Epithelial cell of proximal tubule (primary cell): ENCODE measurements at regions not wholly inside any gene's neighbourhood (a gene's known extent, or its start where the extent isn't known, plus 50 kb on each side); places are given as distances from the start of the nearest gene placed in this dataset.
"Not testable (repeated sequence)": the region's sequence is repeated elsewhere in the genome, so short reads cannot be mapped to it uniquely, and the experiment has no call there.

Experiments
- DNase-seq: peaks from one replicate; pipeline ENCODE4 v3.0.0-alpha.2; 2011; ENCODE audit warnings: low read depth
- H3K4me3 ChIP-seq: 2 replicates; pipeline ENCODE4 v1.5.1; 2011; ENCODE audit warnings: low read depth, mild to moderate bottlenecking, low read length
- TF ChIP-seq, protein P1 (sequence below): conservative IDR thresholded peaks from 2 replicates; pipeline ENCODE4 v1.5.1; 2012; ENCODE audit warnings: low read depth, mild to moderate bottlenecking, low read length

DNA sequence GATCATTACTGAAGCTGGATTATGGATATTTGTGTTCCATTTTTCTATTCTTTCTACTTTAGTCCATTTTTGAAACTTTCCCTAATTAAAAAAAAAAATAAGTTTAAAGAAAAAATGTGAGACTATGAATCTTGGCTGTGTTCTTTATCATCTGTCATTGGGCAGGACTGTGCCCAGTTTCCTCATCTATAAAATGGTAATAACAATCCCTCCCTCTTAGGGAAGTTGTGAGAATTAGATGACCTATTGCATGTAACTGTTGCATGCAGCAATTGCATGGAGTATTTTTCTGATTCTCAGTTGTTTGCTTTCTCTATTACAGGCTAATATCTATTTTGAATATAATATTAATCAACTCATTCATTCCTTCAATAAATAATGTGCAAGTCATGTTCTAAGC is 108.2 kb upstream of the LOC128125822 start:
- H3K4me3 ChIP-seq = no peak overlapping the region
- DNase-seq = no peak
- TF ChIP-seq, protein P1, sequence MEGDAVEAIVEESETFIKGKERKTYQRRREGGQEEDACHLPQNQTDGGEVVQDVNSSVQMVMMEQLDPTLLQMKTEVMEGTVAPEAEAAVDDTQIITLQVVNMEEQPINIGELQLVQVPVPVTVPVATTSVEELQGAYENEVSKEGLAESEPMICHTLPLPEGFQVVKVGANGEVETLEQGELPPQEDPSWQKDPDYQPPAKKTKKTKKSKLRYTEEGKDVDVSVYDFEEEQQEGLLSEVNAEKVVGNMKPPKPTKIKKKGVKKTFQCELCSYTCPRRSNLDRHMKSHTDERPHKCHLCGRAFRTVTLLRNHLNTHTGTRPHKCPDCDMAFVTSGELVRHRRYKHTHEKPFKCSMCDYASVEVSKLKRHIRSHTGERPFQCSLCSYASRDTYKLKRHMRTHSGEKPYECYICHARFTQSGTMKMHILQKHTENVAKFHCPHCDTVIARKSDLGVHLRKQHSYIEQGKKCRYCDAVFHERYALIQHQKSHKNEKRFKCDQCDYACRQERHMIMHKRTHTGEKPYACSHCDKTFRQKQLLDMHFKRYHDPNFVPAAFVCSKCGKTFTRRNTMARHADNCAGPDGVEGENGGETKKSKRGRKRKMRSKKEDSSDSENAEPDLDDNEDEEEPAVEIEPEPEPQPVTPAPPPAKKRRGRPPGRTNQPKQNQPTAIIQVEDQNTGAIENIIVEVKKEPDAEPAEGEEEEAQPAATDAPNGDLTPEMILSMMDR = no peak

DNA sequence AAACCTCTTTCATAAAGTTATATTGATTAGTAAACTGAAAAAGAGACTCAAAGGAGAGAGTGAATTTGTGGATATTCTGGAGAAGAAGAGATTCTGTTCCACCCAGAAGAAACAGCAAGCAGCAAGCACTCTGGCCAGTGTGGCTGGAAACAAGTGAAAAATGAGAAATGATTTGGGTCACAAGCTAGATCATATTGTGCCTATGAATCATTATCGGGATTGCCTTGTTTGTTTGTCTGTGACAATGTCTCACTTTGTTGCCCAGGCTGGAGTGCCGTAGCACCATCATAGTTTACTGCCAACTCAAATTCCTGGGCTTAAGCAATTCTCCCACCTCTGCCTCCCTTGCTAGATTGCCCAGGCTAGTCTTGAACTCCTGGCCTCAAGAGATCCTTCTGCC is 106.5 kb upstream of the LOC128125822 start:
- no peak overlapping the region for H3K4me3 ChIP-seq
- TF ChIP-seq, protein P1 = no peak
- no peak for DNase-seq

DNA sequence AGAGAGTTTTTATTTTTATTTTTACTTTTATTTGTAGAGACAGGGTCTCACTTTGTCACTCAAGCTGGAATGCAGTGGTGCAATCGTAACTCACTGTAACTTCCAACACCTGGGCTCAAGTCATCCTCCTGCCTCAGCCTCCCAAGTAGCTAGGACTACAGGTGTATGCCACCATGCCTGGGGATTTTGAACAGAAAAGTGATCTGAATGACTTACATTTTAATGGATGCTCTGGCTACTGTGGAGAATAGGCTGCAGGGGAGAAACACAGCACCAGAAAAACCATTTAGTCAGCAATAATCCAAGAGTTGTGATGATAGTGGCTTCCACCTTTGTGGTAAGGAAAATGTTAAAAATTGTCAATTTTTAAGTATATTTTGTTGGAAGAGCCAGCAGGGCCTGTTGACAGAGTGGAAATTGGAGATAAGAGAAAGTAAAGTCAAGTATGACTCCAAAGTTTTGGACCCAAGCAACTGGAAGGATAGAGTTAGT is 106.0 kb upstream of the LOC128125822 start:
- no peak for DNase-seq
- no peak overlapping the region for H3K4me3 ChIP-seq
- TF ChIP-seq, protein P1 = no peak

DNA sequence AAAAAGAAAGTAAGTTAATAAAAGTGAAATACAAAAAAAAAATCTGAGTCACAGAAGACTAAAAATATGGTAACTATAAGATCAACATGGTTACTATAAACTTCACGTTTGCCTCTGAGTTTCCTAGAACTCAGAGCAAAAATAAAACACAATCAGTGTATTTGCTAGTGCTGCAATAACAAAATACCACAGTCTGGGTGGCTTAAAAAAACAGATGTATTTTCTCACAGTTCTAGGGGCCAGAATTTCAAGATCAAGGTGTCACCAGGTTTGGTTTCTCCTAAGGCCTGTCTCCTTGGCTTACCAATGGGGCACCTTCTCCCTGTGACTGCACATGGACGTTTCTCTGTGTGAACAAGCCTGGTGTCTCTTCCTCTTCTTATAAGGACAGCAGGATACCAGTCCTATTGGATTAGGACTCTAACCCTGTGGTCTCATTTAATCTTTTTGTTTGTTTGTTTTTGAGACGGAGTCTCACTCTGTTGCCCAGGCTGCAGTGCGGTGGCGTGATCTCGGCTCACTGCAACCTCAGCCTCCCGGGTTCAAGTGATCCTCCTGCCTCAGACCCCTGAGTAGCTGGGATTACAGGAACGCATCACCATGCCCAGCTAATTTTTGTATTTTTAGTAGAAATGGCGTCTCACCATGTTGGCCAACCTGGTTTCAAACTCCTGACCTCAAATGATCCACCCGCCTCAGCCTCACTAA is 104.9 kb upstream of the LOC128125822 start:
- no peak for DNase-seq
- H3K4me3 ChIP-seq = no peak overlapping the region
- TF ChIP-seq, protein P1 = no peak

DNA sequence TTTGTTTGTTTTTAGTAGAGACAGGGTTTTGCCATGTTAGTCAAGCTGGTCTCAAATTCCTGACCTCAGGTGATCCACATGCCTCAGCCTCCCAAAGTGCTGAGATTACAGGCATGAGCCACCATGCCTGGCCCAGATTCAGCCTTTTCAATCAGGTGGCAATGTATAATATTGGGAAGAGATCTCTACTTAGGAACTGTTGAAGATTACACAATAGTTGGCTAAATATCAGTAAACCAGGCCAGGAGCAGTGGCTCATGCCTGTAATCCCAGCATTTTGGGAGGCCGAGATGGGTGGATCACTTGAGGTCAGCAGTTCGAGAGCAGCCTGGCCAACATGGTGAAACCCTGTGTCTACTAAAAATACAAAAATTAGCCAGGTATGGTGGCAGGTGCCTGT is 101.1 kb upstream of the LOC128125822 start:
- DNase-seq, H3K4me3 ChIP-seq: not testable (repeated sequence)

DNA sequence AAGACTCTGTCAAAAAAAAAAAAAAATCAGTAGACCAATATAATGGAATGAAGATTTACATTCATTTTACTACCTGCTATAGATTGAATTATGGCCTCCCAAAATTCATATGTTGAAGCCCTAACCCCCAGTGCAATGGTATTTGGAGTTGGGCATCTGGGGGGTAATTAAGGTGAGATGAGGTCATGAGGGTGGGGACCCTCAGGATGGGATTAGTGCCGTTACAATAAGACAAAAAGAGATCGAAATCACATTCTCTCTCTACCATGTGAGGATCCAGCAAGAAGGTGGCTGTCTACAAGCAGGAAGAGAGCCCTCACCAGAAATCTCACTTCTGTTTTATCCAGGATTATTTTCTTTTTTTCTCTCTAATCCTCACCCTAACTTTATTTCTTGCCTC is 100.6 kb upstream of the LOC128125822 start:
- TF ChIP-seq, protein P1 = no peak
- no peak overlapping the region for H3K4me3 ChIP-seq
- DNase-seq = no peak

DNA sequence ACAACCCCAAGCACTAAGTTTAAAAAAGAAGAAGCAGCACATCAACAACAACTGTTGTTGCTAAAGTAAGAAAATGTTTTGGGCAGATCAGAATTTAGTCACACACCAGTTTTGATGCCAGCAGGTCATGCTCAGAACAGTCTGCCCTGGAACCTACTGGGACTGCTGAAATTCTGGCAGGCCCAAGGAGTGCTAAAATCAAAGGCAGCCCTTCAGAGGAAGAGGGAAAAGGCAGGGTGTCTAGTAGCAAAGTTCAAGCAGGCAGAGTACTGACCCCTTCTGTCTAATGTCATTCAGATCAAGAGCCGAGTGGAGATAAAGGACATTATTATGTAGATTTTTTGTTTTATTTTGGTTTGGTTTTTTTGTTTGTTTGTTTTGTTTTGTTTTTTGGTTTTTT is 96.6 kb upstream of the LOC128125822 start:
- TF ChIP-seq, protein P1 = no peak
- H3K4me3 ChIP-seq = no peak overlapping the region
- DNase-seq = no peak
